ENCODE measurements at regions not wholly inside any gene's neighbourhood (a gene's known extent, or its start where the extent isn't known, plus 50 kb on each side); places are given as distances from the start of the nearest gene placed in this dataset.
"Not testable (repeated sequence)": the region's sequence is repeated elsewhere in the genome, so short reads cannot be mapped to it uniquely, and the experiment has no call there.

GRCh38 chr11:69869311-69869939, 50.2 kb upstream of the FGF3 start:
- no peak for DNase-seq

- no peak for DNase-seq
Measured at GRCh38 chr11:69870766-69871165, 51.5 kb upstream of the FGF3 start.

- no peak for DNase-seq
Measured at GRCh38 chr11:69873166-69874077, 54.2 kb upstream of the FGF3 start.

GRCh38 chr11:69874178-69874983, 55.2 kb upstream of the FGF3 start:
- no peak for DNase-seq

- DNase-seq, result no peak
Measured at GRCh38 chr11:69874984-69875624, 55.9 kb upstream of the FGF3 start.

- DNase-seq, result no peak
Measured at GRCh38 chr11:69876013-69876412, 56.8 kb upstream of the FGF3 start.

GRCh38 chr11:69877235-69877634, 58.0 kb upstream of the FGF3 start:
- no peak for DNase-seq

- not testable (repeated sequence) for DNase-seq
Measured at GRCh38 chr11:69877704-69878103, 58.5 kb upstream of the FGF3 start.

- no peak for DNase-seq
Measured at GRCh38 chr11:69878144-69878883, 59.1 kb upstream of the FGF3 start.

GRCh38 chr11:69878927-69879728, 59.9 kb upstream of the FGF3 start:
- no peak for DNase-seq

- no peak for DNase-seq
Measured at GRCh38 chr11:69879729-69880005, 60.5 kb upstream of the FGF3 start.

GRCh38 chr11:69880041-69880825, 61.0 kb upstream of the FGF3 start:
- DNase-seq, result no peak

GRCh38 chr11:69880826-69881445, 61.7 kb upstream of the FGF3 start:
- no peak for DNase-seq

GRCh38 chr11:69881467-69882269, 62.5 kb upstream of the FGF3 start:
- DNase-seq, result no peak

GRCh38 chr11:69882270-69882608, 63.0 kb upstream of the FGF3 start:
- no peak for DNase-seq

- DNase-seq, result no peak
Measured at GRCh38 chr11:69883292-69884255, 64.4 kb upstream of the FGF3 start.

- DNase-seq, result no peak
Measured at GRCh38 chr11:69884286-69884685, 65.1 kb upstream of the FGF3 start.

- DNase-seq, result no peak
Measured at GRCh38 chr11:69884751-69885150, 65.5 kb upstream of the FGF3 start.

All from skin of body (tissue), 1 donor.